Neural progenitor cell (in vitro differentiated cells): ENCODE measurements at regions not wholly inside any gene's neighbourhood (a gene's known extent, or its start where the extent isn't known, plus 50 kb on each side); places are given as distances from the start of the nearest gene placed in this dataset.

Source experiments
- CTCF ChIP-seq: fragments of 200-600 bp; sonication (generic); IDR thresholded peaks from 2 replicates; pipeline ENCODE4 v1.5.1; 2017; ENCODE audit warnings: antibody characterized with exemption, mild to moderate bottlenecking
- EZH2phosphoT487 ChIP-seq: fragments of 200-600 bp; sonication (generic); IDR thresholded peaks from 2 replicates; pipeline ENCODE4 v1.6.1; 2017; ENCODE audit warnings: antibody characterized with exemption

GRCh38 chr1:4476394-4476793, 178.0 kb upstream of the AJAP1 start:
- TF ChIP-seq CTCF (no peak), EZH2phosphoT487 (no peak)
